ENCODE measurements at regions not wholly inside any gene's neighbourhood (a gene's known extent, or its start where the extent isn't known, plus 50 kb on each side); places are given as distances from the start of the nearest gene placed in this dataset.

DNA sequence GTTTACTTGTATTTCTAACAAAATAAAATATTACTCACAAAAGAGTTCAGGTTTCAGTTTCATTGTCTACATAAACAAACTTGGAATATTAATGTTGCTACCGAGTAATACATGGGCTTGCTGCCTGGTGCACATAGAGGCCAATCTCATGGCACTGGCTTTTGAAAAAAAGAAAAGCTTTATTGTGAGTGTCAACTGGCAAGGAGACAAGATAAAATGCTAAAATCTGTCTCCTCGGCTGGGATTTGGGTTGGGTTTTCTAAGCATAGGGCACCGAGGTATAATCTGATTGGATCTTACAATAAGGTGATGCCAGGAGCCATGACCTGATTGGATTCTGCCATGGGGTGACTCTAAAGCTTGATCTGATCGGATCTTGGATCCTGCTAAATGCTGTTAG, 1519.9 kb upstream of the MIR17HG start:
- no peak for DNase-seq (ENCODE audit: low spot score)

DNA sequence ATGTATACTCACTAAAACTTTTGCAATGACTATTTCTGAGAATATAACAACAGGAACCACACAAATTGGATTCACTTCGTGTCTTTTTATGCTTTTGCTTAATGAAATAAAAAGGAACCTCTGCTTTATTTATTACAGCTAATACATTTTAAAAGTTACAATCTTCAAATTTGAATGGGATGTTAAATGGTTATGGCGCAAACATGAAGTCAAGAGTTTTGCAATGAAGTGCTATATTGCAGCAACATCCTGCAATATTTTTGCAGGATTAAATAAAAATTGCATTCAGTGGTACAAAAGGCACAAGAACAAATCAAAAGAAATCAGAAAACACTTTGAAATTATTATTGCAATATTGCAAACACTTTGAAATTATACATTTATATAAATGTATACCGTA, 1519.0 kb upstream of the MIR17HG start:
- no peak for DNase-seq (ENCODE audit: low spot score)

DNA sequence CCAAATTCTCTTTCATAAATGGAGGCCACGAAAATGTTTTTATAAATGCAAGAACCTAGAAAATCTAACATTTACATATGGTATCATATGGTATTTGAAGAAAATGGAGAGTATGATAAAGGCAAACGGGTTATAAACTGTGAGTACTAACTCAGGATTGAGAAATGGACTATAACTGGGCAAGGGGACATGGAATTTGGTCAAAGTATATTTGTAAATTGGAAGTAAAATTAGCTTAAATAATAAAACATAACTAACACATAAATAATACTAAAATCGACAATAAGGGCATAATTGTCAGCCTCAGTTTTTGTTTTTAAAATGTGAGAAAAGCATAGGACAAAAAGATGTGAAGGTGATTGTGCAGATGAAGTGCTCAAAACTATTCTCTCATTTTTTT, 1516.3 kb upstream of the MIR17HG start:
- DNase-seq (ENCODE audit: low spot score), result no peak

GRCh38 chr13:89832827-89833226, 1514.7 kb upstream of the MIR17HG start:
- DNase-seq (ENCODE audit: low spot score), result no peak

DNA sequence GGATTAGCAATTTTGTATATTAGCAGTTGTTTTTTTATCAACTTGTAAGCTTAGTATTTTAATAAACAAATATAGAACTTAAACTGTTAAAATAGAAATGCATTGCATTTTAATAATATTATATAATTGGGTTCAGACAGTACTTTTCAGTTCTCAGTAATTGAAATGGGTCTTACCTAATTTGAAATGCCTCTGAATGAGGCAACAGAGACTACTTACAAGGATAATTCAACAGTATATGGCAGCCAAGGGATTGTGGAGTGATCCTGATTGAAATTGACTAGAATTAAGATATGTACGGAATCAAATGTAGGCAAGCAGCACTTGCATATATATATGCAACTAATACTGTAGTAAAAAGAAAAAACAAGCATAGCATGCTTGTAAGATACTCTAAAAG, 1503.9 kb upstream of the MIR17HG start:
- no peak for DNase-seq (ENCODE audit: low spot score)

DNA sequence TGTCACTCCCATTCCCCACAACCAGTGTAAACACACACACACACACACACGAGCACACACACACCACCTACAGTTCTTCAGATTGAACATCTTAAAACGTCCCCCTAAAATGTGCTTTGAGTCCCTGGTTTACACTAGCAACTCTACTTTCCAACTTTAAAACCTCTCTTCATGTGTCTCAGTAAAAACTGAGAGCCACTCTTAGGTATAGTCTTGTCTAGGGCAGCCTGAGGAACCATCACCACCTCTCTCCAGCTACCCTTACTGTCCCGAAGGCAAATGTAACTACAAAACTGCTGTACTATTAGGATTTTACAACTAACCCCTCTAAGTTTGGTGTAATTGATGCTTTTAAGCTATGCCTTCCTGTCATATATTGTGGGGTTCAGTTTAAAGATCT, 1501.6 kb upstream of the MIR17HG start:
- no peak for DNase-seq (ENCODE audit: low spot score)

GRCh38 chr13:89846926-89847585, 1500.4 kb upstream of the MIR17HG start:
- DNase-seq (ENCODE audit: low spot score), result no peak

GRCh38 chr13:89852570-89852969, 1494.9 kb upstream of the MIR17HG start:
- no peak for DNase-seq (ENCODE audit: low spot score)

DNA sequence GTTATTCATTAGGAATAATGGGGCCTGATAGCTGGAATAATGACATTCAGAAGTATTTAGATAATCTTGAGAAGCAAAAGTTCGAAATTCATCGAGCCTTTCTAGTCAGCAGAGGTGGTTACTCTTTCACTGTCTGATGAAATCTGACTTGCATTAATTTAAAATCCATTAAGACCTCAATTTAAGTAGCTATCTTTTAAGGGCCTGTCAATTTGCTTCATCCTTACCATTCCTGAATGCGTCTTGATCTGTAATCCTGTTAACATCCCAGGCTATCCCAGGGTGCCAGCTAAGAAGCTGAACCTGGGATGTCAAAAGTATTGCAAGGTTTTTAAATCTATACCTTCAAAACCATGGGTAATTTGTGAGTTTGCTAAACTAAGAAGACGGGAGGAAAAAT, 1491.0 kb upstream of the MIR17HG start:
- DNase-seq (ENCODE audit: low spot score), result no peak

GRCh38 chr13:89857502-89857901, 1490.0 kb upstream of the MIR17HG start:
- DNase-seq (ENCODE audit: low spot score), result no peak

DNA sequence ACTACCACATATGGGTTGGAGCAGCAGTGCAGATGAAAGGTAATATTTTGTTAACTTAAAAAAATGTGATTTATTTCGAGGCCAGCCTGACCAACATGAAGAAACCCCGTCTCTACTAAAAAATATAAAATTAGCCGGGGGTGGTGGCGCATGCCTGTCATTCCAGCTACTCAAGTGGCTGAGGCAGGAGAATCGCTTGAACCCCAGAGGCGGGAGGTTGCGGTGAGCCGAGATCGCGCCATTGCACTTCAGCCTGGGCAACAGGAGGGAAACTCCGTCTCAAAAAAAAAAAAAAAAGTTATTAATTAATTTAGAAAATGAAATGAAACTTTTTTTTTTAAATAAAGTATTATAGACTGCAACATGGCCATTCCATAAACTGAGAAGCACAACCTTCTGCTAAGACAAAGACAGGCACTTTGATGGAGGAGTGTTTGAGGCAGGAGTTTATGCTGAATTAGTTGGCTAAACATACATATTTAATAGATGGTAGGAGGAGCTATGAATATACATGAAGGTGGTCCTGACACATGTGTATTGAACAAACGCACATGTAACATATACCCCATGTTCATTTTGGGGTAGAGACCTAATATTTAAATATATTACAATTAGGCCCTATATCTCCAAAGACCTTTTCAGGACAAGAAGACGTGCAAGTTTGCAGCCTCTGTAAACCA, 1485.3 kb upstream of the MIR17HG start:
- no peak for DNase-seq (ENCODE audit: low spot score)

DNA sequence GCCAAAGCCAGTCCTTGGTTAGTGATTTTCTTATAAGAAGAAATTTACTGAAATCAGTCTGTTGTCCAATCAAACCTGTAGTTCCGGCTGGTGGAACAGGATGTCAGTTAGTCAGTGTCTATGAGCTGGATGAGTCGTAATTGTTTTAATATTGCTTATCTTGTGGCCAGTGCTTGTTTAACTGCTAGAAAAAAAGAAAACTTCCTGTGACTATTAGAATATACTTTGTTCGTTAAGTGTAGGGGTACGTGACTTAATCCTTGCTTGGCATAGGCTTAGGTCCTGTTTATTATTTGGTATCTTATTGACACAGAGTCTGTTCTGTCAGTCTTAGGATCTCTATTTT, 1484.8 kb upstream of the MIR17HG start:
- no peak for DNase-seq (ENCODE audit: low spot score)

DNA sequence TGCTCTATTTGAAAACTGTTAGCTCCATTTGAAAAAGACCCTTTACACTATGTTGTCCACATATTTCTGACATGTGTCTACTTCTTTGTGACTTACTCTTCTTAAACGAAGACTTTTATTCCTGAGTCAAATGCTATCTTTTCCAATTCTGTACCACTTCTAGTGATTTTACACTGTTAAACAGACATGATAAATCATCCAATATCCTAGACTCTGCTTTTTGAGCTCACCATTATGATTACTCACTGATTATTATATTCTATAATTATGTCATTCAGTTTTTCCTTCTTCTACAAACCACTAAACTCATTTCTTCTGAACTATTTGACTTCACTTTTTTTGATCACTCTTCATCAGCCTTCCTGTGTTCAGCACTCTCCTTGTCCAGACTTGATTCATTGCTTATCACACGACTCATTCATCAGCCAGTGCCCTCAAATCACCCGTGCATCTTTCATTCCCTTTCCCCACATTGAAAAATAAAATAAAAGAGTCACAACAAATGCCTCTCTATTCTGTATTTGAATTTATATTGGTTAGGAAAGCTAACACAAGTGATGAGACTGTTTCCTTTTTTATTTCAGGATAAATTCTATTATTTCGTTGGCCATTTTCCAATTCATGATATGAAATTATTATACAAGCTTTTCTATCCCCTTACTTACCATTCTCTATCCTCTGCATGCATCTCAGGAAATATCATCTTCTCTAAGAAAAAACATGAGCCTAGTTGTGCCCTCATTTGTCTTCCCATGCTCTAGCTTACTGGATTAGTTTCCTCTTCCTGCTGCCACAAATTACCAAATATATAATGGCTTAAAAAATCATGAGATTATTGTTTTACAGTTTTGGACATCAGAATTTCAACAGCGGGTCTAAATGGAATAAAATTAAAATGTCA, 1482.1 kb upstream of the MIR17HG start:
- no peak for DNase-seq (ENCODE audit: low spot score)

GRCh38 chr13:89869312-89869711, 1478.2 kb upstream of the MIR17HG start:
- no peak for DNase-seq (ENCODE audit: low spot score)

- no peak for DNase-seq (ENCODE audit: low spot score)
These were observed 1468.6 kb upstream of the MIR17HG start for GRCh38 chr13:89878904-89879303.

DNA sequence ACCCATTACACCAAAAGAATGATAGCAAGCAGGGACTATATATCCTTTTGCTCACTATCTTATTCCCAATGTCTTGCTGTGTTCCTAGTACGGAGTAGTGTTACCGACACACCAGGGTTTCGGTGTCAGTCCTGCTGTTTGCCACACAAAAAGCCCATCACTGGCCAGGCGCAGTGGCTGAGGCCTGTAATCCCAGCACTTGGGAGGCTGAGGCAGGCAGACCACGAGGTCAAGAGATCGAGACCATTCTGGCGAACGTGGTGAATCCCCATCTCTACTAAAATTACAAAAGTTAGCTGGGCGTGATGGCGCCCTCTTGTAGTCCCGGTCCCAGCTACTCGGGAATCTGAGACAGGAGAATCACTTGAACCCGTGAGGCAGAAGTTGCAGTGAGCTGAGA, 1467.3 kb upstream of the MIR17HG start:
- no peak for DNase-seq (ENCODE audit: low spot score)

DNA sequence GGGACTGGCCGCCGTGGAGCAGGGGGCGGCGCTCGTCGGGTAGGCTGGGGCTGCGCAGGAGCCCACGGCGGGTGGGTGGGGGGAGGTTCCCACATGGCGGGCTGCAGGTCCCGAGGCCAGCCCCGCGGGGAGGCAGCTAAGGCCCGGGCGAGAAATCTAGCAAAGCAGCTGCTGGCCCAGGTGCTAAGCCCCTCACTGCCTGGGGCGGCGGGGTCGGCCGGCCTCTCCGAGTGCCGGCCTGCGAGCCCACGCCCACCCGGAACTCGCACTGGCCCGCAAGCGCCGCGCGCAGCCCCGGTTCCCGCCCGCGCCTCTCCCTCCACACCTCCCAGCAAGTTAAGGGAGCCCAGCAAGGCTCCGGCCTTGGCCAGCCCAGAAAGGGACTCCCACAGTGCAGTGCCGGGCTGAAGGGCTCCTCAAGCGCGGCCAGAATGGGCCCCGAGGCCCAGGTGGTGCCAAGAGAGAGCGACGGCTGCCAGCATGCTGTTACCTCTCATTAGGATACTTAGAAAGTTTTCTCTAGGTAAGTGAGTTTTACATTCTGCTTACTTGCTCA, 1463.5 kb upstream of the MIR17HG start:
- DNase-seq (ENCODE audit: low spot score), result no peak

GRCh38 chr13:89890806-89891205, 1456.7 kb upstream of the MIR17HG start:
- no peak for DNase-seq (ENCODE audit: low spot score)

DNA sequence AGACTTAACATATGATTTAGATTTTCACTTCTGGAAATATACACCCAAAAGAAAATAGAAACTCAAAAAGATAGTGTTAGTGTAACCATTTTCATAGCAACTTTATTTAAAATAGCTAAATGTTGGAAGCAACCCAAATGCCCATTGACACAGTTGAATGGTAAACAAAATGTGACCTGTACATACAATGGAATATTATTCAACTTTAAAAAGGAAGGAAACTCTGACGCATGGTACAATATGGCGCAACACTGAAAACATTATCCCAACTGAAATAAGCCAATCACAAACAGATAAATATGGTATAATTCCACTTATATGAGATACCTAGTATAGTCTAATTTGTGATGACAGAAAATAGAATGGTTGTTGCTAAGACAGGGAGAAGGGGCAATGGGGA, 1456.1 kb upstream of the MIR17HG start:
- DNase-seq (ENCODE audit: low spot score), result no peak

GRCh38 chr13:89897681-89898080, 1449.8 kb upstream of the MIR17HG start:
- no peak for DNase-seq (ENCODE audit: low spot score)

- no peak for DNase-seq (ENCODE audit: low spot score)
These were observed 1448.0 kb upstream of the MIR17HG start for GRCh38 chr13:89899302-89900103.
